B cell (primary cell): ENCODE measurements at regions not wholly inside any gene's neighbourhood (a gene's known extent, or its start where the extent isn't known, plus 50 kb on each side); places are given as distances from the start of the nearest gene placed in this dataset.

Source experiments
- CTCF ChIP-seq: fragments of 200-600 bp; IDR thresholded peaks from one replicate; pipeline ENCODE4 v1.8.0; 2022; ENCODE audit warnings: antibody characterized with exemption, mild to moderate bottlenecking
- EZH2 ChIP-seq: IDR thresholded peaks from 2 replicates; pipeline ENCODE4 v1.6.1; 2012; ENCODE audit warnings: borderline replicate concordance, low read depth, mild to moderate bottlenecking, moderate library complexity, low read length; ENCODE audit not compliant: insufficient read depth, poor library complexity, severe bottlenecking

DNA sequence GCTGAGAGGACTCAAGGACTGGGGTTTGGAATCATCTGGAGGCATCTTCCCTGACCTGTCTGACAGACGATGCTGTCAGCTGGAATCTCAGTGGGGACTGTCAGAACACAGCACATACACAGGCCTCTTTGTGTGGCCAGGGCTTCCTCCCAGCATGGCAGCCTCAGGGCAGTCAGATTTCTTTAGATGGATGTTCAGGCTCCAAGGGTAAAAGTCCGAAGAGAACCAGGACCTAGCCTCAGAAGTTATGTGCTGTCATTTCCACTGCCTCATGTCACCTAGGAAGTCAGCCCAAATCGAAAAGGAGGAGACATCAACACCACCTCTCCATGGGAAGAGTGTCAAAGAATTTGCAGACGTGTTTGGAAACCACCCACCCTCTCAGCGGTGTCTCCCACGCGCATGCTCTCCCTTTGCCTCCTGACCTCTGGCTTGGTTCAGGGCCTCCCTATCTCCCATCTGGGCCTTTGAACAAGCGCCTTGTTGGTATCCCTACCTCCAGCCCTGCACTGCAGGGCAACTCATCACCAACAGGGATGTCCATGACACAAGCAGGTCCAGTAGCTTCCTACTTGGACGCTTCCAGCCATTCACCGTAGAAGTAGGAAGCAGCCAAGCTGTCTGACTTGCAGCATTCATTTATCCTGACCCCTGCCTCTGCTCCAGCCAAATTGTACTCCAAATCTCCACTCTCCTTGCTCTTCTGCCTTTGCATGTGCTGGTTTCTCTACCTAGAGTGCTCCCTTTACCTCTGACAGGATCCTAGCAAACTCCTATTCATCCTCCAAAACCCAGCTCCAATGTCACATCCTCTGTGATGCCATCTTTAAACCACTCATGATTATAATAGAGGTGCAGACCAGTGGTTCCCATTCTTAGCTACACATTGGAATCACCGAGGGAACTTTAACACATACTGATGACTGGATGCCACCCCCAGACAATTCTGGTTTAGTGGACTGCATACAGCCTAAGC lies 121.6 kb downstream of the OAT start:
- no peak for TF ChIP-seq CTCF
- TF ChIP-seq EZH2 = no peak
